Frontal cortex (tissue), 3 donors: ENCODE measurements at regions not wholly inside any gene's neighbourhood (a gene's known extent, or its start where the extent isn't known, plus 50 kb on each side); places are given as distances from the start of the nearest gene placed in this dataset.

Source experiments
- DNase-seq, 2 donors: peaks; one replicate each; pipeline ENCODE4 v3.0.0; 2012; ENCODE audit warnings: low spot score in 2 of 2
- FAIRE-seq: peaks from 2 replicates; lab custom pipeline; 2012; peaks lifted over from hg19 to GRCh38; lab: Jason Lieb, UNC
- donor health status: control.
- donor health status: control.
- donor health status: control.

- FAIRE-seq (no peak), DNase-seq (no peak)
Measured at GRCh38 chr22:47280301-47280700, 517.9 kb downstream of the TBC1D22A start.

GRCh38 chr22:47279746-47280145, 517.3 kb downstream of the TBC1D22A start:
- no peak for FAIRE-seq

GRCh38 chr22:47279337-47279736, 516.9 kb downstream of the TBC1D22A start:
- DNase-seq (no peak), FAIRE-seq (no peak)

More at GRCh38 chr22:47279746-47280145, 517.3 kb downstream of the TBC1D22A start:
- no peak for DNase-seq

- FAIRE-seq (no peak), DNase-seq (no peak)
Measured at GRCh38 chr22:47278655-47279054, 516.2 kb downstream of the TBC1D22A start.

- DNase-seq (no peak), FAIRE-seq (no peak)
Measured at GRCh38 chr22:47277531-47277930, 515.1 kb downstream of the TBC1D22A start.

- FAIRE-seq (no peak), DNase-seq (no peak)
Measured at GRCh38 chr22:47276991-47277390, 514.5 kb downstream of the TBC1D22A start.

- DNase-seq (no peak), FAIRE-seq (no peak)
Measured at GRCh38 chr22:47276450-47276820, 514.0 kb downstream of the TBC1D22A start.

- FAIRE-seq (no peak), DNase-seq (no peak)
Measured at GRCh38 chr22:47275605-47276449, 513.4 kb downstream of the TBC1D22A start.

- no peak for DNase-seq
- FAIRE-seq = no peak
Measured at GRCh38 chr22:47274196-47274595, 511.7 kb downstream of the TBC1D22A start.

GRCh38 chr22:47270463-47271135, 508.1 kb downstream of the TBC1D22A start:
- no peak for FAIRE-seq
- no peak for DNase-seq

- DNase-seq = no peak
- no peak for FAIRE-seq
Measured at GRCh38 chr22:47269516-47270088, 507.2 kb downstream of the TBC1D22A start.

- FAIRE-seq = no peak
- DNase-seq = no peak
Measured at GRCh38 chr22:47267513-47268282, 505.2 kb downstream of the TBC1D22A start.

- DNase-seq = no peak
- no peak for FAIRE-seq
Measured at GRCh38 chr22:47266329-47266728, 503.9 kb downstream of the TBC1D22A start.

GRCh38 chr22:47260551-47260950, 498.1 kb downstream of the TBC1D22A start:
- DNase-seq (no peak), FAIRE-seq (no peak)

GRCh38 chr22:47259990-47260389, 497.5 kb downstream of the TBC1D22A start:
- no peak for DNase-seq
- no peak for FAIRE-seq

- FAIRE-seq (no peak), DNase-seq (no peak)
Measured at GRCh38 chr22:47259049-47259448, 496.6 kb downstream of the TBC1D22A start.

GRCh38 chr22:47257976-47258375, 495.5 kb downstream of the TBC1D22A start:
- no peak for FAIRE-seq
- DNase-seq = no peak

GRCh38 chr22:47257566-47257965, 495.1 kb downstream of the TBC1D22A start:
- no peak for DNase-seq
- no peak for FAIRE-seq

GRCh38 chr22:47251911-47252310, 489.5 kb downstream of the TBC1D22A start:
- no peak for DNase-seq

More at GRCh38 chr22:47251911-47252310, 489.5 kb downstream of the TBC1D22A start:
- FAIRE-seq = no peak
